Ishikawa (cell line): ENCODE measurements at regions not wholly inside any gene's neighbourhood (a gene's known extent, or its start where the extent isn't known, plus 50 kb on each side); places are given as distances from the start of the nearest gene placed in this dataset.

Experiments used
- CEBPB ChIP-seq: IDR thresholded peaks from 2 replicates; pipeline ENCODE4 v1.6.1; 2012
- CREB1 ChIP-seq: IDR thresholded peaks from 2 replicates; pipeline ENCODE4 v1.6.1; 2012; ENCODE audit warnings: low read depth
- EGR1 ChIP-seq: IDR thresholded peaks from 2 replicates; pipeline ENCODE4 v1.6.1; 2012
- EP300 ChIP-seq: IDR thresholded peaks from 2 replicates; pipeline ENCODE4 v1.6.1; 2012; ENCODE audit warnings: borderline replicate concordance
- FOXM1 ChIP-seq: IDR thresholded peaks from 2 replicates; pipeline ENCODE4 v1.6.1; 2012; ENCODE audit warnings: low read depth, borderline replicate concordance
- NFIC ChIP-seq: IDR thresholded peaks from 2 replicates; pipeline ENCODE4 v1.6.1; 2012
- RAD21 ChIP-seq: IDR thresholded peaks from 2 replicates; pipeline ENCODE4 v1.6.1; 2012; ENCODE audit warnings: low read depth
- TAF1 ChIP-seq: IDR thresholded peaks from 2 replicates; pipeline ENCODE4 v1.6.1; 2012; ENCODE audit warnings: low read depth, mild to moderate bottlenecking
- TCF12 ChIP-seq: IDR thresholded peaks from 2 replicates; pipeline ENCODE4 v1.6.1; 2012; ENCODE audit warnings: low read depth
- TEAD4 ChIP-seq: IDR thresholded peaks from 2 replicates; pipeline ENCODE4 v1.6.1; 2012
- YY1 ChIP-seq: IDR thresholded peaks from 2 replicates; pipeline ENCODE4 v1.6.1; 2012; ENCODE audit warnings: low read depth
- ZBTB7A ChIP-seq: IDR thresholded peaks from 2 replicates; pipeline ENCODE4 v1.6.1; 2012; ENCODE audit warnings: low read depth
- TF ChIP-seq, protein P1 (sequence below): IDR thresholded peaks from 2 replicates; pipeline ENCODE4 v1.6.1; 2012
- TF ChIP-seq, protein P2 (sequence below): IDR thresholded peaks from 2 replicates; pipeline ENCODE4 v1.6.1; 2012
- TF ChIP-seq, protein P3 (sequence below): IDR thresholded peaks from 2 replicates; pipeline ENCODE4 v1.6.1; 2012; ENCODE audit warnings: low read depth, mild to moderate bottlenecking

DNA sequence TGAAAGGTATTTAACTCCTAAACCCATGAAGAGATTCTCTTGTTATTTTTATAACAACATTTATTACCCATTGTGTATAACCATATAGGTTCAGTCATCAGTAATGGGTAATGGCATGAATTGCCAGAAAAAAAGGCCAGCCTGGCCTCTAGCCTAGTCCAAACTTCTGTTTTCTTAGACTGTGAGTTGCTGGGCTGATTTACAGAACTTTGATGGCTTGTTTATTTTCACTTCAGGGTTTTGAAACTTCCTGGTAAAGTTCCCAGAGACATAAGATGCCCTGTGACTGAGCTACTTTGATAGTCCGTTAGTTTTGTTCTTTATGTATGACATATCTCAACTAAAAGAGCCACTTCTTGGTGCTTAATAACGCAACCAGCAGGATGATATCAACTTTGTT, 164.8 kb downstream of the METTL4 start:
- TF ChIP-seq YY1, result no peak
- TF ChIP-seq NFIC, result no peak
- TF ChIP-seq, protein P1, sequence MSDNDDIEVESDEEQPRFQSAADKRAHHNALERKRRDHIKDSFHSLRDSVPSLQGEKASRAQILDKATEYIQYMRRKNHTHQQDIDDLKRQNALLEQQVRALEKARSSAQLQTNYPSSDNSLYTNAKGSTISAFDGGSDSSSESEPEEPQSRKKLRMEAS, result no peak
- TF ChIP-seq CEBPB, result no peak
- TF ChIP-seq ZBTB7A, result no peak
- TF ChIP-seq, protein P2, sequence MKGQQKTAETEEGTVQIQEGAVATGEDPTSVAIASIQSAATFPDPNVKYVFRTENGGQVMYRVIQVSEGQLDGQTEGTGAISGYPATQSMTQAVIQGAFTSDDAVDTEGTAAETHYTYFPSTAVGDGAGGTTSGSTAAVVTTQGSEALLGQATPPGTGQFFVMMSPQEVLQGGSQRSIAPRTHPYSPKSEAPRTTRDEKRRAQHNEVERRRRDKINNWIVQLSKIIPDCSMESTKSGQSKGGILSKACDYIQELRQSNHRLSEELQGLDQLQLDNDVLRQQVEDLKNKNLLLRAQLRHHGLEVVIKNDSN, result no peak

DNA sequence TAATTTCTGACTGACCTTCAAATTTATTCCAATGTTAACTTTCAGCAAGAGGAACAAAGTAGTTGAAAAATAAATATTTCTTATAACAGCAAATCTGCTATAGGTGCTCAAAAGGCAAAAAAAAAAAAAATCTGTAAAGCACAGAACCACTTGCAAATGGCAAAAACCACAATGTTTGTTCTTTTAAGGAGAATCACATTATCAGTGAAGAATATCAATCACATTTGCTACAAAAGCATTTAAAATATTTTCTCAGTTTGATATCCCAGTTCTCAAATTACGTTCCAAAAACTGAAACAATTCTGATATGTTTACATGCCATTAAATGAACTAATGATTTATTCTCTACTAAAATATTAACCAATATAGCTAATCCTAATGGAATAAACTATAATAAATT, 163.3 kb downstream of the METTL4 start:
- TF ChIP-seq RAD21 (no peak), YY1 (no peak), TCF12 (no peak), CEBPB (no peak), TAF1 (no peak), FOXM1 (no peak), EP300 (no peak), ZBTB7A (no peak), NFIC (no peak), EGR1 (no peak), TEAD4 (no peak), CREB1 (no peak)
- TF ChIP-seq, protein P1, result no peak
- TF ChIP-seq, protein P3, sequence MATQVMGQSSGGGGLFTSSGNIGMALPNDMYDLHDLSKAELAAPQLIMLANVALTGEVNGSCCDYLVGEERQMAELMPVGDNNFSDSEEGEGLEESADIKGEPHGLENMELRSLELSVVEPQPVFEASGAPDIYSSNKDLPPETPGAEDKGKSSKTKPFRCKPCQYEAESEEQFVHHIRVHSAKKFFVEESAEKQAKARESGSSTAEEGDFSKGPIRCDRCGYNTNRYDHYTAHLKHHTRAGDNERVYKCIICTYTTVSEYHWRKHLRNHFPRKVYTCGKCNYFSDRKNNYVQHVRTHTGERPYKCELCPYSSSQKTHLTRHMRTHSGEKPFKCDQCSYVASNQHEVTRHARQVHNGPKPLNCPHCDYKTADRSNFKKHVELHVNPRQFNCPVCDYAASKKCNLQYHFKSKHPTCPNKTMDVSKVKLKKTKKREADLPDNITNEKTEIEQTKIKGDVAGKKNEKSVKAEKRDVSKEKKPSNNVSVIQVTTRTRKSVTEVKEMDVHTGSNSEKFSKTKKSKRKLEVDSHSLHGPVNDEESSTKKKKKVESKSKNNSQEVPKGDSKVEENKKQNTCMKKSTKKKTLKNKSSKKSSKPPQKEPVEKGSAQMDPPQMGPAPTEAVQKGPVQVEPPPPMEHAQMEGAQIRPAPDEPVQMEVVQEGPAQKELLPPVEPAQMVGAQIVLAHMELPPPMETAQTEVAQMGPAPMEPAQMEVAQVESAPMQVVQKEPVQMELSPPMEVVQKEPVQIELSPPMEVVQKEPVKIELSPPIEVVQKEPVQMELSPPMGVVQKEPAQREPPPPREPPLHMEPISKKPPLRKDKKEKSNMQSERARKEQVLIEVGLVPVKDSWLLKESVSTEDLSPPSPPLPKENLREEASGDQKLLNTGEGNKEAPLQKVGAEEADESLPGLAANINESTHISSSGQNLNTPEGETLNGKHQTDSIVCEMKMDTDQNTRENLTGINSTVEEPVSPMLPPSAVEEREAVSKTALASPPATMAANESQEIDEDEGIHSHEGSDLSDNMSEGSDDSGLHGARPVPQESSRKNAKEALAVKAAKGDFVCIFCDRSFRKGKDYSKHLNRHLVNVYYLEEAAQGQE, result no peak
- TF ChIP-seq, protein P2, result no peak

DNA sequence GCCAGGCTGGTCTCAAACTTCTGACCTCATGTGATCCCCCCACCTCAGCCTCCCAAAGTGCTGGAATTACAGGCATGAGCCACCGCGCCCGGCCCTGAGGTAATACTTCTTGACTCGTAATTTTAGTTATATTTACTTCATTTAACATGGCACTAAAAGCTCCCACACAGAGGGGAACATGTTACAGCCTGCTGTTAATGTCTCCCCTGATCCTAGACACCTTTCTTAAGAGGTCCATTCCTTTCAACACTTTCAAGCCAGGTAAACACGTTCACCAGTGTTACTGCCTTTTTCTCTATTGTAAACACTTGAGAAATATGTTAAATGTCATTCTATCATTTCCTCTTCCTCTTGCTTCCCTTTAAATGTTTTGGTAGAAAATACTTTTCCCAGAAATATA, 161.4 kb downstream of the METTL4 start:
- TF ChIP-seq EP300, result no peak
- TF ChIP-seq CREB1, result no peak
- TF ChIP-seq TAF1, result no peak
- no peak for TF ChIP-seq YY1
- no peak for TF ChIP-seq TEAD4

DNA sequence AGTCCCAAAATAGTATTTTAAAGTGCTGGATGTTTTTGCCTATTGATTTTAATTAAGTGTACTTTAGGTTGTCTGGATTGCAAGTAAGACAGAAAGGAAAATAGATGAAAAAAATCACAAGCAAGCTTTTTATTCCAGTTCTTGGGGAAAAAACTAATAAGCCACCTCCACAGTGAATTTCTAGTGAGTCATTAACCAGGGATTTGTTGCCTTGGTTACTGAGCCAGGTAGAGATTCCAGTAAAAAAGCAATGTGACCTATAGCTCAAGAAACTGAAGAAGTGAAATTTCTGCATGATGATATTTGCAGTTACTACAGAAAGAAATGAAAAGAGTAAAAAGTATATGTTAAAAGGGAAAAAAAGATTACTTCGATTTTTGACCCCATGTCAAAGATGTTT, 160.6 kb downstream of the METTL4 start:
- TF ChIP-seq, protein P3, result no peak
- TF ChIP-seq TAF1, result no peak
- TF ChIP-seq RAD21, result no peak
- TF ChIP-seq NFIC, result no peak
- TF ChIP-seq EP300, result no peak
- no peak for TF ChIP-seq YY1
- TF ChIP-seq TCF12, result no peak
- no peak for TF ChIP-seq TEAD4
- TF ChIP-seq EGR1, result no peak
- TF ChIP-seq CREB1, result no peak
- no peak for TF ChIP-seq ZBTB7A
- no peak for TF ChIP-seq FOXM1
- no peak for TF ChIP-seq CEBPB
- TF ChIP-seq, protein P2, result no peak
- TF ChIP-seq, protein P1, result no peak

DNA sequence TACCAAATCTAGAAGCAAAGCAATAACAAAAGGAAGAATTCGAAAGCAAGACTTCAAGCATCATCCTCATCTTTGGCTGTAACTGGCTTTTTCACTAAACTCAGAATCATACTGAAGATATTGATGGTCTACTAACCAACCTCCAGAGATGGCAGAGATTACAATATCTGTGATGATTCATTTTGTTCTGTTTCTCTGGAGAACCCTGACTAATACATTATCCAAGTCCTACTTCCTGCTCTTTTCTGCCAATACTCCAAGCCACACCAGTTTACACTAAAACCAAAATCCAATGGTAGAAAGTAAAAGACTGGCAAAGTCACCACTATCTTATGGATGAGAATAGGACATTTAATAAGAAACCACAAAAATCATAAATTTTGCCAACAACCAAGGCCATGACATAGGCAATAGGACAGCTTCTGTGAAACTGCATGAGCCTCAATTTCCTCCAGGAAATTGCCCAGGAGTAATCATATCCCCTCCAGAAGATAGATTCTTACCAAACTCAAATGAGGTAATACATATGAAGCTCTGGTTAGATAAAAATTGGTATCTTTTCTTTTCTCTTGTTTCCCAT, 159.8 kb downstream of the METTL4 start:
- no peak for TF ChIP-seq NFIC
- TF ChIP-seq TCF12, result no peak
- TF ChIP-seq, protein P3, result no peak
- TF ChIP-seq TEAD4, result no peak
- no peak for TF ChIP-seq YY1
- TF ChIP-seq CEBPB, result no peak
- no peak for TF ChIP-seq ZBTB7A
- no peak for TF ChIP-seq EP300
- TF ChIP-seq CREB1, result no peak
- no peak for TF ChIP-seq RAD21
